HG03558 (cell line): ENCODE measurements at regions not wholly inside any gene's neighbourhood (a gene's known extent, or its start where the extent isn't known, plus 50 kb on each side); places are given as distances from the start of the nearest gene placed in this dataset.
"Not testable (repeated sequence)": the region's sequence is repeated elsewhere in the genome, so short reads cannot be mapped to it uniquely, and the experiment has no call there.

Source experiments
- ATAC-seq: cut with Tn5 transposase; IDR thresholded peaks from one replicate; pipeline ENCODE4 v1.9.1; 2021; ENCODE audit warnings: moderate number of reproducible peaks; ENCODE audit not compliant: unreplicated experiment; ENCODE audit errors: extremely low read depth

DNA sequence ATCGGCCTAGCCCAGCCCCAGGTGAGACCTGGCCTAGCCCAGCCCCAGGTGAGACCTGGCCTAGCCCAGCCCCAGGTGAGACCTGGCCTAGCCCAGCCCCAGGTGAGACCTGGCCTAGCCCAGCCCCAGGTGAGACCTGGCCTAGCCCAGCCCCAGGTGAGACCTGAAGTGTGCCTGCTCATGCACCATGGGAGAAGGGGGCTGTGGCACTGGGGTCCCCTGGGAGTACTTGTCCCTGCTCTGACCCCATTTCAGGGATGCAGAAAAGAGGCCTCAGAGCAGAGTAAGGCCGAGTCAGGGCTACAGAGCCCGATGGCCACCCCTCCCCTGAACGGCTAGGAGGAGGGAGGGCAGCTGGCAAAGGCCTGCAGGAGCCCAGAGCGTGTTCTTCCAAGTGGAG is 129.6 kb downstream of the CRYBB2 start:
- ATAC-seq, result not testable (repeated sequence)

DNA sequence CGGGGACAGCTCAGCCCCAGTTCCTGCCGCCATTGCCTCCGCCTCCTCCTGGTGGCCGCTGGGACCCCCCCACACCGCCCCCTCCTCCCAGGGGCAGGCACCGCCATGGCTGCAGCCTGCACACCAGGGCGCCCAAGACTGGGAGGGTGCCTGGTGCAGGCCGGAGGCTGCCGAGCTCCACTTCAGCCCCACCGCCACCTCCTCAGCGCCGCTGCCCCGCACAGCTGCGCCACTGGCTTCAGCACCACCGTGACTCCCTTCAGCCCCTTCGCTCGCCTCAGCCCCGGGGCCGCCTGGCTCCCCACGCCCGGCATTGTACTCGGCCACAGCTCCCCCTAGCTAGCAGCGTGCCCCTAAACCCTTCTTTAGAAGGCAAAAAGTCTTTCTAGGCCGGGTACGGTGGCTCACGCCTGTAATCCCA is 131.1 kb downstream of the CRYBB2 start:
- no peak for ATAC-seq

DNA sequence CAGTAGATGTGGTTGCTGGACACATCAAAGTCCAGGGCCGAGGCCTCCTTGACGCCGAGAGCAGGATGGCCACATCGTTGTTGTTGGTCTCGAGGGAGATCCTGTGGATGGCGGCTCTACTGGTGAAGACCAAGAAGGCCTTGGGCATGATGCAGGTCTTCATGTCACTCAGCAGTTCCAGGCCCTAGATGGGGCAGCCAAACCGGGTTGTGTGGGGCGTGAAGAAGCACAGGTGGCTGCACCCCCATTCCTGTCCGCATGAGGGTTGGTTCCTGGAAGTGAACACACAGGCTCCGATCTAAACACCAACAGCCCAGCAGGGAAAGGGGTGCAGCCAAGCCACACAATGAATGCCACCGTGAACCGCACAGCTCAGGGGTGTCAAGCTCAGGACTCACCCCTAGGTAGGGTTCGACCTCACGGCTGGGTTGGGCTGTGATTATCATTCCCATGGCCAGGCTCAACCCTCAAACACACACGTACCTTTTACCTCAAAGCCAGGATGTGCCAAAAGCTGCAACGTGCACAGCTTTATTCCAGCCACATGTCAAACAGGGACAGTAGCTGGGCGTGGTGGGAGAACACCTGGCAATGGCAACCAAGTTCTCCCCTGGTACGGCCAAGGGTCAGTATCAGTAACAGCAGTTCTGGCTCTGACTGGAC is 132.3 kb downstream of the CRYBB2 start:
- no peak for ATAC-seq

DNA sequence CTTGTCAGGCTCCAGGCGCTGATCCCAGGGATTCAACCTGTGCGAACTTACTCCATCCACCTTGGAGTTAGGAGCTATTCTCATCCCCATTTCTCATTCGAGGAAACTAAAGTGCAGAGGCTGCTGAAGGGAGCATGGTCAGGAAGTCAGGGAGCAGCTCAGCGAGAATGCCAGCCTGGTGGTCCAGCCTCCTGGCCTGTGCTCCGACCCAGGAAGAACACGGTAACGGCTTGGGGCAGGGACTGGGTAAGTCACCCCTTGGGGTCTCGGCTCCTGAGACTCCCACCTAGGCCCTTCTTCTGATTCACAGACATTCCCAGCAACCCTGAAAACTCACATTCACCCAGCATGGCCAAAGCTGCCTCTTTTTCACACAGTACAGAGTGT is 132.8 kb downstream of the CRYBB2 start:
- ATAC-seq, result no peak

DNA sequence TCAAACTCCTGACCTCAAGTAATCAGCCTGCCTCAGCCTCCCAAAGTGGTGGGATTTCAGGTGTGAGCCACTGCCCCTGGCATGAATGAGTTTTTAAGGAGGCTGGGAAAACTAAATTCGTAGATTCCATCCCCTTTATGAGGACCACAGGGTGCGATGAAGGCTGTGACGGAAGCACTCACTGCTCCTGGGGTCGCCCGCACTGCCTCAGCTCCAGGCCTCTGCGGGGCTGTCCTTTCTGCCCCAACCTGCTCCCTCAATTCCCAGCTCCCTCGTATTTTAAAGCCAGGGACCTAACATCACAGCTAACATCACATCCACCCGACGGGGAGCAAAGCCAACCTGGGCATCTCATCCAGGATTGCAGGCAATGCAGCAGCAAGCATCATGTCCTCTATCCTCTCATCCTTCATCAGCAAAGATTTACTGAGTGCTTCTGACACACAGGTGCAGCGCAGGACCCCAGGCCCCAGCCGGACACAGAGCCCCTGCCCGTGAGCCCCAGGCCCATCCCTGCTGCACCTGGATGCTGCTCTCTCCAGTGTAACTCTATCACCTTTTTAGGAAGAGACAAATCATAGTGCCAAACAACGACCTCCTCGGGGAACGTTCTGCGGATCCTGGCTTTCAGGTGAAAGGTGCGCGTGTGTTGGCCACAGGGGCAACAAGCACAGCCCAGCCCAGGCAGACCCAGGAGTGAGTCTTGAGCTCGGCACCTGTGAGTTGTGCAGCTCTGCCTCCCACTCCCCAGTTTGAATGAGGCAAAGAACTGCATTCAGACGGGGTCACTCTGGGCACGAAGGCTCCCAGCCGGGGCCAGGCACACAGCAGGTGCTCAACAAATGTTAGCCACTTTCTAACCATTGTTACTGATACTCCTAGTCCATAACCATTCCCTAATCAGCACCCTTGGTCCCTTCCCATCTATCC is 134.3 kb downstream of the CRYBB2 start:
- no peak for ATAC-seq

DNA sequence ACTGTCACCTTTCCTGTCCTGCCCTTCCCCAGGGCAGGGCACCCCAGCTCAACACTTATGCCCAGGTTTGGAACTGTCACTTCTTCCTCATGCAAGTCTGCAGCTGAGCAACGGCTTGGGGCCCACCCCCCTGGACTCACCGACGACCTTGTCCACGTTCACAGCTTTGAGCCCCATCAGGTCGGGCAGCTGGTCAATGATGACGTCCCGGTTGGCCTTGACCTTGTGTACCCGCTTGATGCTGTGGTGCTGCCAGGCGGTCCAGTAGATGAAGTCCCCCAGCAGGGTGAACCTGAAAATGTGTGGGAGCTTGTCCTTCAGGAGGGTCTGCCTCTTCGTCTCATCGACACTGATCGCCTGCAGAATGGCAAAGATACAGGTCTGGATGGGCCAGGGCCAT is 135.0 kb downstream of the CRYBB2 start:
- no peak for ATAC-seq

DNA sequence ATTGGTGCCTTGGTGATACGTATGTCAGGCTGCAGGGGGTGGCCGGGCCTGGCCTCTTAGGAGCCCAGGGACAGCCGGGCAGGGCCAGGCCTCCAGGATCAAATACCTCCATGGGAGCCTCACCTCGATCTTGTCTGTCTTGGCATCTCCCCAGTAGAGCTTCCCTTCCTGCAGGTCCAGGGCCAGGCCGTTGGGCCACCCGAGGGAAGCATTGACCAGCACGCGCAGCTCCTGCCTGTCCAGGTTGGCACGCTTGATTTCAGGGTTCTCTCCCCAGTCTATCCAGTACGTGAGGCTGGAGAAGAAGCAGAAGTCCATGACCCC is 137.7 kb downstream of the CRYBB2 start:
- no peak for ATAC-seq

DNA sequence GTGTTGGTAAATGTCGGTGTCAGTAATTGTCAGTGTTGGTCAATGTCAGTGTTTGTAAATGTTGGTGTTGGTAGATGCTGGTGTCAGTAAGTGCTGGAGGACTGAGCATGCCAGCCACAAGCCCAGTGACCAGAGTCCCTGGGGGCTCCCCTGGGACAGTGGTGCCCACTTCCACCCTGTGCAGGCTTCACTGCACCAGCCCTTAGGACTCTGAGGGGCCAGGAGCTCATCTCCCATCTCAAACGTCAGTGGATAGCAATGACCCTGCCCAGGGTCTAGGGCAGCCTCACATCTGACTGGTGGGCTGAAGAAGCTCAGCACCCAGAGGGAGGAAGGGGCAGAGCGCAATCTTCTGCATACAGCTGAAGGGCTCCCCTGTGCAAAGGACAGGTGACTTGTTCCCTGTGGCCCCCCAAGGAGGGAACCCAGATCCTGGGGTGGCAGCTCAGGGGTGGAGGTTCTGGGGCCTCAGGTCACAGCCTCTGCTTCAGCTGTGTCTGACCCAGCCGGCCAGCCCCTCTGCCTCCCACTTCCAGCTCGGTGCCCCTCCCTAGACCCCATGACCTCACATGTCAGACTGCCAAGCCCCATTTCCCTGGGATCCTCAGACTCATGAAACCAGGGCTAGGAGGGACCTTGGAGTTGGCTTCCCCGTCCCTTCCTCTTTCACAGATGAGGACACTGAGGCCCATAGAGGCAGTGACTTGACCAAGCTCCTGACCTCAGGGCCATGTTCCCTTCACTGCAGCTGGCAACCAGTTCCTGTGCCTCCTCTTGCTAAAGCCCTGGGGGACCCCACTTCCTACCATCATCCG is 138.4 kb downstream of the CRYBB2 start:
- no peak for ATAC-seq

DNA sequence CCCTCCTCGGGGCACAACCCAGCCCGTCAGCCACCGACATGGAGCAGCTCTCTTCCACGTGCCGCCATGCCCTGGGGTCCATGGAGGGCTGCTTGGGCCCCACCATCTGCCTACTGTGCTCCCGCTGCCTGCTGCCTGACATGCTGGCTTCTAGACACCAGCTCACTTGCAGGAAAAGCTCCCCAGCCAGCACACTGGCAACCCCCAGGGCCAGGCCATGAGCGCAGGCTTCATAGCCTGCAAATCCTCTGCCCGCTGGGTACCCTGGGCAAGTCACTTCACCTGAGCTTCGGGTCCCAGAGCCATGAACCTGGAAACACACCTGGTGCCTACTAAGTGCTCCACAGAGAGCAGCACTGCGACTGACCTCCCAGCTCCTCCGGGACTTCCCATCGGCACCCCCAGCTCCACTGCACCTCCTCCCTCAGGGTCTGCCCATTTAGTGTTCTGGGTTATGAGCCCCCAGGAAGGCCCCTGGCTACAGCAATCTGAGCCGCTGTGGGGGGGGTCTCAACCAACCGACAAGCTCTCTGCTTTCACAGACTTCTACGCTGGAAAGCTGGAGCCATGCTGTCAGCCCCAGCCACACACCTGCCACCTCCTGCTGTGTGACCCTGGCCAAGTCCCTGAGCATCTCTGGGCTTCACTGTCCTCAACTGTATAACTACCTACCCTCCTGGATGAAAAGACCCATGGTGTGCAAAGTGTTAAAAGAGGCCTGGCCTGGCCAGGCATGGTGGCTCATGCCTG is 139.2 kb downstream of the CRYBB2 start:
- ATAC-seq, result no peak

DNA sequence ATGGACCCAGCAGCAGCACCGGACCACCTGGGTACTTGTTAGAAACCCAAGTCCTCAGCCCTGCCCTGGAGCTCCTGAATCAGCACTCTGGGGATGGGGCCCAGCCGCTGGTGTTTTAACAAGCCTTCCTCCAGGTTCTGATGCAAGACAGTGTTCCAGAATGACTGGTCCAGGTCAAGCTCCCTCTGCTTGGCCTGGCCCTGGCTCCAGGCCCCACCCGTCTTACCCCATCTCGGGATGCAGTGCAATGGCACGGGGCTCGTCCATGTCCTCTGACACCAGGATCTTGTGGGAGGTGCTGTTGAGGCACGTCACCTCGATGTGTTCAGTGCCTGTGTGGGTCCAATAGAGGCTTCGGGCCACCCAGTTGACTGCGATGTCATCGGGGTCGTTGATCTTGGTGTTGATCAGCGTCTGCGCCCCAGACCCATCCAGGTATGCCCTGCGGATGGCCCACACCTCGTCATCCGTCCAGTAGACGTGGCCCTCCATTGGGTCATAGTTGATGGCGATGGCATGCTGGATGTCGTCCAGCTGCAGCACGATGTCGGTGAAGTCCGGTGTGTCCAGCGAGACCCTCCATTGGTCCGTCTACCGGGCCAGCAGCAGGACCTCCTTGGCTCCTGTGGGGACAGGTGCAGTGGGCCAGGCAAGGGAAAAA is 140.3 kb downstream of the CRYBB2 start:
- ATAC-seq, result no peak

DNA sequence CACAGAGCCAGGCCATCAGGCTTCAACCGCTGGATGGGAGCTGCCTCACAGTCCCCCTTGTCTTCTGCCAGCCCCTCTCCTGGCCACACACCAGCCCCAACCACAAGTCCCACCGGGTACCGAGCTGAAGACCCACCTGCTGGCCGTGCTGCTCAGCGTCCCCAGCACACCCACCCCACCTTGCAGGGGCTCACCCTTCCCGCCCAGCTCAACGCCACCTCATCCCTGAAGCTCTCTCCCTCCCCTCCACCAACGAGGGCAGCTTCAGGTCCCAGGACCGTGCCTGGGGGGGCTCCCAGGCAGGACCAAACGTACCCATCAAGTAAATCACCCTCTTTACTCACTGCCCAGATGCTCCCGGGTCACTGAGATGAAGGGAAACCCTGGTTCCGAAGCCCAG is 141.0 kb downstream of the CRYBB2 start:
- no peak for ATAC-seq

DNA sequence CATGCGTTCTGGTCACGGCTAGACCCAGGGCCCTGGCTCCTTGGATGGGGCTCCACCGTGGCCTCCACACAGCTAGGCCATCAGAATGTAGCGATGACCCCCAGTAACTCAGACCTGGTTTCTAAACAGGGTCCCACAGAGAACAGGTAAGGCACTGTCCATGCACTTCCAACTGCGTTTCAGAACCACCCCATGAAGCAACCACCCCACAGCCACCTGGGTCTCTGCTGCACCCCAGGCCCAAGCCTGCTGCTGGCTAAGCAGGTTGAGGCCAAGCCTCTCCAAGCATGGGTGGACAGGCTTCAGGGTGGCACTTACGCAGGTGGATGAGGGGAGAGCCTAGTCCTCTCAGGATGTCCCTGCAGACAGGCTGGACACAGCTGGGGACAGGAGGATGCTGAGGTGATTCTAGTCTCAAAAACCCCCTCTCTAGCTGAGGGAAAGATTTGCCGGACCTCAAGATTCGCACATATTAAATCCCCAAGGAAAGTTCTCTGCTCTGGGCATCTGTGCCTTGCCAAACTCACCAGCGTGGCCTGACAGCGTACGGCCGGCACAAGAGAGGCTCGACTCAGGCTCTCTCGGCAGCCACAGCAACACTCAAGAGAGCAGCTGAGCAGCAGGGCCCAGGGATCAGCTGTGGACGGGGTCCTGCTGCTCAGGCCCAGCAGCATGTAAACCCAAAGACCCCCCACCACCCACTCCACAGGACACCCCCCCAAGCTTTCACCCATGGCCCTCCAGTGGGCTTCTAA is 141.6 kb downstream of the CRYBB2 start:
- no peak for ATAC-seq

DNA sequence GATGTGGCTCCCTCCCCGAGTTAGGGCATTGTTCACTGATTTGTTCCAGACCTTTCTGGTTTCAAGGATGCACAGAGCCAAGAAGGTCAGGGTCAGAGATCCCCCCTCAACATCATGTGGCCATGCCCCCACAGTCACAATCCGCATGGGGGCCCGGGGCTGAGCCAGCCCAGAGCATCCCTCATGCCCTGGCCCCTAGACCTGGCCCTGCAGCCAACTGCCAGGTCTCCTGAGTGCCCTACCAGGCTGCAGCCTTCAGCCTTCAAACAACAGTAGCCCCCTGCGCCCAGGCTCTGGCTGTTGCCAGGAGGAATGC is 142.4 kb downstream of the CRYBB2 start:
- no peak for ATAC-seq

DNA sequence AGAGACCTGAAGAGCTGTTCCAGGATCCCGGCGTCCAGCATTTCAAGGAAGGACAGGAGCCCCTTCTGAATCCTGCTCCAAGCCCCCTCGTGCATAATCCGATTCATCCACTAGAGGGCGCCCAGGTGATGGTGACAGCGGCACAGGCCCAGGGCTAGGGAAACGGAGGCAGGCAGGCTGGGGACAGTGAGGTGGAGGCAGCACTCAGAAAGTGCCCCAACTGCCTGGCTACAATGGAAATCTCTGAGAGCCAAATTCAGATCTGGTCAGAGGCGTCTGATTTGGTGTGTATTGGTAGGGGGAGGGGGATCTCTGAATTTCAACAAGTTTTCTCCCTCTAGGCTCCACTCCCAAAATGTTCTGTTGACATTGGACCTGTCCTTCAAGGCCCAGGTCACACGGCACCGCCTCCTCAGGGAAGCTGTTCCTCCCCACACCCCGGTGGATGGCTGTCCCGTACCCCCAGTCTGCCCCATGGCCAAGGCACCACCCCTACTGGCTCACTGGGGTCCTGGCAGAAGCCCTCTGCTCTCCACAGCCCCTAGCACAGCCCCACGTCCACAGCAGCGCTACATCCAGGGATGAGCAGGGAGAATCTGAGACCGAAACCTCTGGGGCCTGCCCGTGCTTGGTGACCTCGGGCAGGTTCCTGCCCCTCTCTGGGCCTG is 142.9 kb downstream of the CRYBB2 start:
- ATAC-seq, result no peak

DNA sequence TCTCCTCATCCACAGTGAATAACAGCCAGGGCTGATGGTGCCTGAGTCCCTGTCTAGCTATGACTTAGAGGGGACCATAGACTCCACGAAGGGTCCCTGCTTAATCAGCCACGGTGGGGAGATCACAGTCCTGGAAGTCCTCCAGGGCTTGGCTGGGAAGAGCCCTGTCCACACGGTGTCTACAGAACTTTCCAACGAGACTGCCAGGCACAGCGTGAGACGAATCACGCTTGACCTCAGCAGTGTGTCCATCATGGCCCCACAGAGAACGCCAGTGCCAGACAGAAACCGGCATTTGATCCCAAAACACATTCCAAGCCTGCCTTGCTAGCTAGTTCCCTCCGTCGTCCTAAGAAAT is 143.4 kb downstream of the CRYBB2 start:
- no peak for ATAC-seq

DNA sequence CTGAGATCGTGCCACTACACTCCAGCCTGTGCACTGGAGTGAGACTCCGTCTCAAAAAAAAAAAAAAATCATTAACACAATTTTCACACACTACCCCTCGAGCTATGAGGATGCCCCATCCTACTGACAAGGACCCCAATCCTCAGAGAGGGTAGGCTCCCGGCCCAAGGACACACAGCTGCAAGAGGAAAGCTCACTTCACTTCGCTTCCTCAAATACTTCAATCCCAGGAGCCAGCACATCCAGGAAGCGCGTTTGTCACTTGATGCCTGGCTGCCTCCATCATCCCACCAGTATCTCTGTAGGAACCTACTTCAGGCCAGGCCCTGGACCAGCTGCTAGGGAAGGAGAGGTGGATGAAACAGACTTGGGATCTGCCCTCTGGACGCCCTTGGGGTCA is 144.0 kb downstream of the CRYBB2 start:
- ATAC-seq, result no peak

DNA sequence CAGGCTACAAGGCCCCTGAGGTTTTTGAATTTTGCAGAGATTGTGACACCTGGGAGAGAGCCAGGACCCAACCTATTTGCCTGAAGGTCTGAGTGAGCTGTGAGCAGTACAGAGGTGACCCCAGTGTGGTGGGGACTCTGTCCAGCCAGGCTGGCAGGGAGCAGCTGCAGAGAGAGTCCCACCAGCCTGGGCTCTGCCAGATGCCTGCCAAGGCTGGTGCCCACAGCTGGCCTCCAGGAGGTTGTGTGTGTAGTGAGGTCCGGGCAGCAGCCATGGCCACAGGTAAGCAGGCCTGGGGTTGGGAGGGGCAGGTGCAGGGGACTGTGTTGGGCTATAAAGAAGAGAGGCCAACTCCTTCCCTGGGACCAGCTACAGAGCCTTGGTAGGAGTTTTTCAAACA is 144.8 kb downstream of the CRYBB2 start:
- no peak for ATAC-seq

DNA sequence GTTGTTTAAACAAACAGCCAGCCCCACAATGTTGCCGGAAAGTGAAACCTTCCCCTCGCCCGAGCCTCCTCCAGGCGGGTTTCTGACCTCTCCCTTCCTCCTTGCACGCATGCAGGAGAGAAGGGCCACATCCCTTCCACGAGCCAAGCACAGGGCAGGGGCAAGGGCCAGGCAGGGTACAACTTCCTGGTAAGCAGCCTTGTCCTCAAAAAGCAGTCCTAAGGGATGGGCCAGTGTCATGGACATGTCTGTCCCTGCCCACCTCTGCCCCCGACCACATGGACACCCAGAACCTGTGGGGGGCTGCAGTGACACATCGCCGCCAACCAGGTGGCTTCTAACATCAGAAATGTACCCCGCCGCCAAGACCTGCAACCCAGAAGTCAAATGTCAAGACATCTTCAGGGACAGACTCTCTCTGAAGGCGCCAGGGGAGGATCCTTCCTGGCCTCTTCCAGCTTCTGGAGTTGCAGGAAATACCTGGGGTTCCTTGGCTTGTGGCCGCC is 145.3 kb downstream of the CRYBB2 start:
- no peak for ATAC-seq
